Retinal pigment epithelial cell (primary cell): ENCODE measurements at regions not wholly inside any gene's neighbourhood (a gene's known extent, or its start where the extent isn't known, plus 50 kb on each side); places are given as distances from the start of the nearest gene placed in this dataset.

Source experiments
- DNase-seq: peaks from one replicate; pipeline ENCODE4 v3.0.0-alpha.2; 2010; ENCODE audit warnings: low read depth
- H3K4me3 ChIP-seq: 2 replicates; pipeline ENCODE4 v1.5.1; 2011; ENCODE audit warnings: mild to moderate bottlenecking, low read length, control low read depth, moderate library complexity
- TF ChIP-seq, protein P1 (sequence below): conservative IDR thresholded peaks from 2 replicates; pipeline ENCODE4 v1.5.1; 2011; ENCODE audit warnings: low read depth, low read length, control low read depth, inconsistent platforms

DNA sequence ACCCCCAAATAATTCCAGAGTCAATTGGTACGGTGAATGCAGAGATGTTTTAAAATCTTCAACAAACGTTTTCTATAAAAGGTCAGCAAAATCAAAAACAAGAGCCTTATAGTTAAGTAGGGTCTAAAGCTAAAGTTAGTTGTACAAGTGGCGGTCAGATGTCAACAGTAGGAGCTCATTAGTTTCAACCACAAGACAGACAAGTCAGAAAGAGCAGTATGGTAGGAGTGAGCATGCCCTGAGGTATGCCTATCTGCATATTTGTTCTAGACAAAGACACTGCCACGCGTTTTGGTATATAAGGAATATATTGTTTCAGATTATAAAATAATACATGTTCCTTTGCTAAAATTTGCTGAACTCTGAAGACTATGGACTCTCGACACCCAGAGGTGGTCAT is 431.5 kb upstream of the KIF2B start:
- TF ChIP-seq, protein P1, sequence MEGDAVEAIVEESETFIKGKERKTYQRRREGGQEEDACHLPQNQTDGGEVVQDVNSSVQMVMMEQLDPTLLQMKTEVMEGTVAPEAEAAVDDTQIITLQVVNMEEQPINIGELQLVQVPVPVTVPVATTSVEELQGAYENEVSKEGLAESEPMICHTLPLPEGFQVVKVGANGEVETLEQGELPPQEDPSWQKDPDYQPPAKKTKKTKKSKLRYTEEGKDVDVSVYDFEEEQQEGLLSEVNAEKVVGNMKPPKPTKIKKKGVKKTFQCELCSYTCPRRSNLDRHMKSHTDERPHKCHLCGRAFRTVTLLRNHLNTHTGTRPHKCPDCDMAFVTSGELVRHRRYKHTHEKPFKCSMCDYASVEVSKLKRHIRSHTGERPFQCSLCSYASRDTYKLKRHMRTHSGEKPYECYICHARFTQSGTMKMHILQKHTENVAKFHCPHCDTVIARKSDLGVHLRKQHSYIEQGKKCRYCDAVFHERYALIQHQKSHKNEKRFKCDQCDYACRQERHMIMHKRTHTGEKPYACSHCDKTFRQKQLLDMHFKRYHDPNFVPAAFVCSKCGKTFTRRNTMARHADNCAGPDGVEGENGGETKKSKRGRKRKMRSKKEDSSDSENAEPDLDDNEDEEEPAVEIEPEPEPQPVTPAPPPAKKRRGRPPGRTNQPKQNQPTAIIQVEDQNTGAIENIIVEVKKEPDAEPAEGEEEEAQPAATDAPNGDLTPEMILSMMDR = no peak
- no peak overlapping the region for H3K4me3 ChIP-seq
- no peak for DNase-seq

DNA sequence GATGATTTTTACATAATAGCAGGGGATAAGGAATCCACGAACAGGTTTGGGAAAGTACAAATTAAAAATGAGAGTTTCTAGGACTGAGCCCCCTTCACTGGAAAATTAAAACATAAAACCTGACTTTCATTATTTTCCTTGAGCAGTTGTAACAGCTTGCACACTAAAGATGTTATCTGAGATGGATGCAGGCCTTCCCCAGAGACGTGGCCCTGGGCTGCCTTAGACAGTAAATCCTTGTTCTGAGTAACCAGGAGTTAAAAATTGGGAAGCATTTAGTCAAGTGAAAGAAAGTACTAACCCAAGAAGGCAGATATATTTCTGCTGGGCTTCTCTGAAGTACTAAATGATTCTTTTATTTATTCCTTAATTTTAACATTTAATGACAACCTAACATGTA is 432.2 kb upstream of the KIF2B start:
- no peak for DNase-seq
- no peak overlapping the region for H3K4me3 ChIP-seq
- TF ChIP-seq, protein P1 = no peak

DNA sequence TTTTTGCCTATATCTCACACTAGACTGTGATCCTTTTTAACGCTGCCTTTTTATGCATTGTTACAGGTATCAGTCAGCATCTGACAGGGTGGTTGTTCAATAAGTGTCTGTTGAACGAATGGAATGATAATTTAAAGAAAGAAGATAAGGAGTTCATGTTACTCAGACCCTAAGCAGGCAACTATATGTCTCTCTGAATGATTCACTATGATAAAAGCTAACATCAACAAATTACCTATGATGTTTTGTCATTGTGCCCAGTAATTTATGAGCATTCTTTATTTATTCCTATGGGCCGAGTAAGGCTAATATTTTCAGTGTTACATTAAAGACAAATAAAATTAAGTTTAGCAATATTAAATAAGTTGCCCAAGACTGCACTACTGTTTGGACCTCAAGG is 435.0 kb upstream of the KIF2B start:
- DNase-seq = no peak
- TF ChIP-seq, protein P1 = no peak
- no peak overlapping the region for H3K4me3 ChIP-seq

DNA sequence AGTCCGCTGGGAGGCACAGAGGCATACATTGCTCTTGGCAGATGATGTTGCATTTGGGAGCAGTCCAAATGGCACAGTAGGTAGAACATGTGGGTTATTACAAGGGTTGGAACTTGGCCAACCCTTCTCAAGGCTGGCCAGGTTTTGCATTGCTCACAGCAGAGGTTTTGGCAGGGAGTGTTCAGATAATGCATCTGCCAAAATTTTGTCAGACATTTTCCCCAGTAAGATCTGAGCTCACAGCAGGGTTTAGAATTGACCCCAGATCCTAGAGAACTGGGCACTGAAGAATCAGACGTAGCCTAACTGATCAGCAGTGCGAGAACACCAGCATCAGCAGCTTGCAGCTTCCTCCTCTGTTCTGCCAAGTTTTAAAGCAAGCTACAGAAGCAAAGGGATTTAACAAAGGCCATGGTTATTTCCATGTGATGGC is 468.8 kb upstream of the KIF2B start:
- TF ChIP-seq, protein P1 = no peak
- H3K4me3 ChIP-seq = no peak overlapping the region
- DNase-seq = no peak

DNA sequence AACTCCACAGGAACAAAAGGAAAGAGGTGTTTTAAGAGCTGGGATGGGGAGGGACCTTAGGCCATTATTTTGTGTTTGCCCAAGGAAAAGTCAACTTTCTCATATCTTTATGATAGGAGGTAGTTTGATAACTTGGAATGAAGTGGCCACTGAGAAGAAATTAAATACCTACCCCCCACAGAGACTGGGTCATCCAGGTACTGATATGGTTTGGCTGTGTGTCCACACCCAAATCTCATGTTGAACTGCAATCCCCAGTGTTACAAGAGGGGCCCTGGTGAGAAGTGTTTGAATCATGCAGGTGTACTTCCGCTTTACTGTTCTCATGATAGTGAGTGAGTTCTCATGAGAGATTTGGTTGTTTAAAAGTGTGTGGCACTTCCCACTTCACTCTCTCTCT is 477.9 kb upstream of the KIF2B start:
- no peak for DNase-seq
- TF ChIP-seq, protein P1 = no peak
- no peak overlapping the region for H3K4me3 ChIP-seq

DNA sequence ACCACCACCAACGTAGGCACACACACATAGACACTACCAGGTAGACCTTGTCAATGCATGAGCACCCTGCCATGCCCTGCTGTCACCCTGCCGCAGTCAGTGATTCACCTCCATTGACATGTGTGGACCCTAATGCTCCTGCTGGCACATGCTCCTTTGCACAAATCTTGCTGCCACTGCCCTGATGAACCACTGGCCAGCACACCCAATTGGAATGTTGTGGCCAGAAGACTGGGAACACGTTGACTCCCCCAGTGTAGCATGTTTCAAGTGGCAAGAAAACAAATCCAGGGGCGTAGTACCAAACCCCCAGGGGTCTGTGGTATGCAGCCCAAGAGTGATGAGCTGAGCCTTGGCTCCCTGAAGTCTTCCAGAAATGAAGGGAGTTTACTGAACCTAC is 486.4 kb upstream of the KIF2B start:
- no peak overlapping the region for H3K4me3 ChIP-seq
- TF ChIP-seq, protein P1 = no peak
- no peak for DNase-seq

DNA sequence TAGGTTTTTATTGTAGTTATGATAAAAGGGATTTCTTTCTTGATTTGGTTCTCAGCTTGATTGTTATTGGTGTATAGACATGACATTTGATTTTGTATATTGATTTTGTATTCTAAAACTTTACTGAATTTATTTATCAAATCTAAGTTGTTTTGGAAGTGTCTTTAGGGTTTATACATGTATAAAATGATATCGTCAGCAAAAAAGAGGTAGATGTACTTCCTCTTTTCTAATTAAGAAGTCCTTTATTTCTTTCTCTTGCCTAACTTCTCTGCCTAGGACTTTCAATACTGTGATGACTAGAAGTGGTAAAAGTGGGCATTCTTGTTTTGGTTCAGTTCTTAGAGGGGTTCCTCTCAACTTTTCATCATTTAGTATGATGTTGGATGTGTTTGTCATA is 487.3 kb upstream of the KIF2B start:
- TF ChIP-seq, protein P1 = no peak
- no peak for DNase-seq
- H3K4me3 ChIP-seq = no peak overlapping the region
